ENCODE measurements at regions not wholly inside any gene's neighbourhood (a gene's known extent, or its start where the extent isn't known, plus 50 kb on each side); places are given as distances from the start of the nearest gene placed in this dataset.

GRCh38 chr3:153313302-153313965 lies 151.4 kb downstream of the RAP2B start:
- no peak for DNase-seq (ENCODE audit: low read depth in 2 of 2, low spot score in 1 of 2)

GRCh38 chr3:153314038-153314437 lies 152.0 kb downstream of the RAP2B start:
- no peak for DNase-seq (ENCODE audit: low read depth in 2 of 2, low spot score in 1 of 2)

DNA sequence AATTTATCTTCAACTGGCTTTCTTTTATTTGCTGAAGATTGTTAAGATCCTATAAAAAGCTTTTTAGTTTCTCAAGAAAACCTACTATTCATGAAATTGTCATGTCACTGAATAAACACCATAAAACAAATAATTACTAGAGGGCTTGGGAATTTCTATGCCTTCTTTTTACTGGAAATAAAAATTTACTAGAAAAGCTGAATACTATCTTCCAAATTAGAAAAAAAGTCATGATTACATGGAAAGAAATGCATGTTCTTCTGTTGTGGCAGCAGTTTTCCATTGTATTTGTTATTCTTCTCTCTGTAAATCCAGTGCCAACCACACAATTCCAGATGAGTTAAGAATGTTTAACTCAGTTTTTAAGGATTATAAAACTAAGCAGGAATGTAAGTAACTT lies 153.8 kb downstream of the RAP2B start:
- DNase-seq (ENCODE audit: low read depth in 2 of 2, low spot score in 1 of 2): no peak

GRCh38 chr3:153319705-153320554 lies 157.9 kb downstream of the RAP2B start:
- DNase-seq (ENCODE audit: low read depth in 2 of 2, low spot score in 1 of 2): no peak

DNA sequence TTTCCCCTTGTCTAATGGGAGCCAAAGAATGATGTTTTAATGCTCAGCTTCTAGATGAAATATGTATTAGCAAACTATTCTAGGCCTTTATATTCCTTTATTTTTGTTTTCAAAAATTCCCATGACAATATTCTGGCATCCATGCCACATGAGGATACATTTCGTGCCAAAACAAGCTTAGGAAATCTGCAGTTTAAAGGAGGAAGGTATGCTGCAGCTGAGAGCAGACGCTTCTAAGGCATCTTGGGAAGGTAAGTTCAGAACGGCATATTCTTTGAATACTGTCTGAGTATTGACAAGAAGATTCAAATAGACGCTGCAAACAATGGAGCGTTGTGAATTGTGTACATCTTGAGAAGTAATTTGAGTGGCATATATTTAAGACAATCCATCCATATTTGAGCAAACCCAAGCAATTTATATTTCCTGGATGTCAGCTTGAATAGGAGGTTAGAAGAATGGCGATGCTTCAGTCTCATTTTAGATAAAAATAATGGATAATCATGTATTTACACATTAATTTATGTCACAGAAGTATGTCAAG lies 158.6 kb downstream of the RAP2B start:
- DNase-seq (ENCODE audit: low read depth in 2 of 2, low spot score in 1 of 2): no peak

- DNase-seq (ENCODE audit: low read depth in 2 of 2, low spot score in 1 of 2): no peak
Measured at GRCh38 chr3:153328690-153329089, 166.7 kb downstream of the RAP2B start.

- DNase-seq (ENCODE audit: low read depth in 2 of 2, low spot score in 1 of 2): no peak
Measured at GRCh38 chr3:153330901-153331300, 168.9 kb downstream of the RAP2B start.

DNA sequence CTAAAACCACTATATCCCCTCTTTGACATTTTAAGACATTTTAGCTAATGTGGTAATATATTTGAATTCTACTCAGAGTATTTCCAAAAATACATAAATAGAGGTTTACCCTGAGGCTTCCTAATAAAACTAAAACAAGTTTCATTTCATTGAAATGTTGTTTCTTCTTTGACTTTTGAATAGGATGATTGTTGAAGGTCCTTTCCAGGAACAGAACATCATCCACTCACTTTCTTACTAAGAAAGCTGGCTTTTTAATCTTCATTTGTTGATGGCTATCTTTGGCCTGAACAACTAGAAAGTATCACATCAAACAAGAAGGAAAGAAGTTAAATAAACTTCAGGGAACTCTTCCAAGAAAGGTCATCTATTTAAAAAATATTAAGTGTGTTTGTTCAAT lies 169.7 kb downstream of the RAP2B start:
- DNase-seq (ENCODE audit: low read depth in 2 of 2, low spot score in 1 of 2): no peak

- no peak for DNase-seq (ENCODE audit: low read depth in 2 of 2, low spot score in 1 of 2)
Measured at GRCh38 chr3:153334558-153334957, 172.5 kb downstream of the RAP2B start.

GRCh38 chr3:153337369-153337768 lies 175.3 kb downstream of the RAP2B start:
- no peak for DNase-seq (ENCODE audit: low read depth in 2 of 2, low spot score in 1 of 2)

GRCh38 chr3:153338487-153338886 lies 176.5 kb downstream of the RAP2B start:
- no peak for DNase-seq (ENCODE audit: low read depth in 2 of 2, low spot score in 1 of 2)

- no peak for DNase-seq (ENCODE audit: low read depth in 2 of 2, low spot score in 1 of 2)
Measured at GRCh38 chr3:153339065-153339464, 177.0 kb downstream of the RAP2B start.

DNA sequence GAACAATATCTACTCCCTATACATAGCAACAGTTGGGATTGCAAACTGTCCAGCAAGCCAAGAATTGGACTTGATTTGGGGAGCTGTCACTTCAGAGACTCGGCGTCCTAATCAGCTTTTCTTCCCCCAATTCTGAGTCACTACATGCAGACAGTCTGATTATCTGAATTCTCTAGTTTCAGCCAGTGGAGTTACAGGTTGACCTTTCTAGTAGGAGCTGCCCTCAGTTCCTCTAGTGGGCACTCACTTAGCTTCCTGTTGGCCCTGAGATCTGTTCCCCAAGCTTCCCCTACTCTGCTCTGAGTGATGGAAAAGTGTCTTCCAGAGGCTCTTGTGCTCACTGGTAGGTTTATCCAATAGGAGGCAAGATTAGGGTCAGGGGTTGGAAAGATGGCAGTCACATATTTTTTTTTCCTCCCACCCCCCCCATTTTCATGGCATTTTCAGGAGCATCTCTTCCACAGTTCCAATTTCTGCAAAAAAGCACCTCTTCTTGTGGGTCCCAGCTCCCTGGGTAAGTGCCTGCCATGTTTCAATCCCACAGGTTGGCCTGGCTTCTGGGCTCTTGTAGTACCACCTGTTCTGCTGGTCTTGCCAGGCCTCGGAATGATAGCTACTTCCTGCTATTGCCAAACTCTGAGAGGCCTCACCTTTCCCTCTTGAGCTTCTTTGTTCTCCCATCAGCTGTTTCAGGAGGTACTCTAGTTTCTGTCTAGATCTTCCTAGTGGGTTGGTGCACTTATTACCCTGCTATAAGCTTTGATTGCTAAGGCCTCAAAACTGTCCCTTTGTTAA lies 182.2 kb downstream of the RAP2B start:
- DNase-seq (ENCODE audit: low read depth in 2 of 2, low spot score in 1 of 2): no peak

- DNase-seq (ENCODE audit: low read depth in 2 of 2, low spot score in 1 of 2): no peak
Measured at GRCh38 chr3:153348457-153349107, 186.6 kb downstream of the RAP2B start.

DNA sequence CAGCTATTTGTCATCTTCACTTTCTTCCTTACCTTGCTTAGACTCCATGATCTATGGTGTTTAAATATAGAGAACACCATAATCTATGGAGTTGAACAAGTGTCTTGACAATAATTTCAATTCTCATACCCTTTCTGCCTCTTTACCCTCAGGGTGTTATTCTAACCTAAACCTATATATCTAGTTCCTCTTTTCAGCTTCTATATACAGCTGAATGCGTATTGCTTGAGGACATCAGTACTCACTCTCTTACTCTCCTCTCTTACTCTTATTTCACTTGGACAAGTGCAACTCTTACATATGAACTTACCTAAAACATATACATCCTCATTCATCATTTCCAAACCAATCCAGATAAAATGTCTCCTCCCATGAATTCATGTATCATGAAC lies 187.1 kb downstream of the RAP2B start:
- no peak for DNase-seq (ENCODE audit: low read depth in 2 of 2, low spot score in 1 of 2)

- no peak for DNase-seq (ENCODE audit: low read depth in 2 of 2, low spot score in 1 of 2)
Measured at GRCh38 chr3:153350420-153350819, 188.4 kb downstream of the RAP2B start.

- no peak for DNase-seq (ENCODE audit: low read depth in 2 of 2, low spot score in 1 of 2)
Measured at GRCh38 chr3:153354641-153355040, 192.6 kb downstream of the RAP2B start.

DNA sequence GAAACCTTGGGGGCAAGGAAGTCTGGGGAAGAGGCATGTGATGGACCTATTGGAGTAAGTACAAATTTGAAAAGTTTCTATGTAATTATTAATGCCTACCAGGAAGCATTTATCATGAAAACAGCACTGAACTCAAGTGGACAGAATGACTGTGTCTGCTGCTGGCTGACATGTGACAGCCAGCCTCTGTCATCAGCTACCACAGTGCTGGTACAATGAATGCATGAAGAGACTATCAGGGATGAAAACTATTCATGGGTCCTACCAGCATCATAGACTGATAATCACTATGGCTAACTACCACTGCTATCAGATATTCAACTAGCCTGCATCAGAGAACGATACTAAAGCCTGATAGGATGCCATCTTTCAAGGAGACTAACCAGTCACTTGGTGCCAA lies 193.5 kb downstream of the RAP2B start:
- no peak for DNase-seq (ENCODE audit: low read depth in 2 of 2, low spot score in 1 of 2)

DNA sequence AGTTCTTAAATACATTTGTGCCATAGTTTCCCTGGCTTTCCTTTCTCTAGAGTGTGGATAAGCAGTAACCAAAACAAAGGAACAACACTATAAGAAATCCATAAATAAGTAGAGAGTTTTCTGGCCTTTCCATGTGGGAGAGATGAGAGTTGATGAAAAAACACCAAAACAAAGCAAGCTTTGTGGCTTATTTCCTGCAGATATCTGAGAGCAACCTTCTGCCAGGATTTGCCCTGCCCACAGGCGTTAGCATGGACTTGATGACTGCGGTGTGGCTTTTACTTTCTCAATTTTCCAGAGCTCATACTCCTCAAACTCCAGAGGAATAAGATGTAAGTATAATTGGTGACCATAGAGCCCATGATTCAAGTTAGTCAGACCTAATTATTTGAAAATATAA lies 194.9 kb downstream of the RAP2B start:
- no peak for DNase-seq (ENCODE audit: low read depth in 2 of 2, low spot score in 1 of 2)

DNA sequence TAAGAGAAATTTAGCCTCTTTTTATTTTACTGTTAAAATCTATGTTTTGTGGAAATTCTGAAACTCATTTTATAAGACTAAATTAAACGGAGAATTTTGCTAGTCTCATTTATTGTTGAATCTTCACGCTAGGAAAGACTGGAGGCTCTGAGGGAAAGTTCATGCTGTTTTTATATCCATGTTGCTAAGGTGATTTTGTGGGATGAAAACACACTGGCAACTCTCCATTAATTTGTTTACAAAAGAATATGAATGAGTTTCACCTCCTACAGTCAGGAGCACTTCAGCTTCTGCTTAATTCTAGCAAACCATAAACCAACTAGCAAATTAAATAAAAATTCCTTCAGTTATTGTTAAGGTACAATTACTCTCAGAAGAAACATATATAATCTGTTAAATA lies 195.4 kb downstream of the RAP2B start:
- no peak for DNase-seq (ENCODE audit: low read depth in 2 of 2, low spot score in 1 of 2)

All from stimulated activated CD8-positive, alpha-beta memory T cell treated with anti-CD3 and anti-CD28 coated beads, Interleukin-4, amount 100 ng/mL, for 4 hours (primary cell).